Caco-2 (cell line): ENCODE measurements at regions not wholly inside any gene's neighbourhood (a gene's known extent, or its start where the extent isn't known, plus 50 kb on each side); places are given as distances from the start of the nearest gene placed in this dataset.

Experiments
- BruUV-seq: library from RNA; stranded (reverse); fragments of 400-500 nt; replicated peaks from 2 replicates; lab custom pipeline; 2021; lab: Mats Ljungman, UMichigan
- CTCF ChIA-PET: fragments of 300-600 bp; sonication (Branson Sonifier 250); formaldehyde crosslinking; loops from one replicate; lab custom pipeline; 2022; ENCODE audit warnings: antibody characterized with exemption; lab: Charles Lee
- POLR2A ChIA-PET: fragments of 300-600 bp; sonication (Branson Sonifier 250); formaldehyde crosslinking; loops from one replicate; lab custom pipeline; 2022; ENCODE audit warnings: antibody characterized with exemption; lab: Charles Lee
- DNase-seq, 2 experiments: peaks; one replicate each; pipeline versions ENCODE4 v3.0.0 to v3.0.0-alpha.2; 2020 to 2022
- H3K27me3 ChIP-seq: replicated peaks from 2 replicates; pipeline ENCODE4 v1.6.0; 2011; ENCODE audit warnings: low read length; ENCODE audit not compliant: control insufficient read depth, insufficient read depth
- H3K36me3 ChIP-seq: 2 replicates; pipeline ENCODE4 v1.5.1; 2011; ENCODE audit warnings: low read length; ENCODE audit not compliant: control insufficient read depth, insufficient read depth
- H3K4me1 ChIP-seq: fragments of 250-450 bp; sonication (Bioruptor Pico); 2 replicates; pipeline ENCODE4 v1.5.1; 2020; ENCODE audit warnings: mild to moderate bottlenecking
- H3K4me3 ChIP-seq: 2 replicates; pipeline ENCODE4 v1.5.1; 2011; ENCODE audit warnings: low read depth, mild to moderate bottlenecking, control low read depth, low read length
- H3K9me3 ChIP-seq: fragments of 250-450 bp; sonication (Bioruptor Pico); 2 replicates; pipeline ENCODE4 v1.5.1; 2020; ENCODE audit warnings: mild to moderate bottlenecking, moderate library complexity
- H3K27ac Mint-ChIP-seq: one replicate; pipeline ENCODE4 v1.8.0; 2022; ENCODE audit warnings: mixed read lengths; ENCODE audit not compliant: unreplicated experiment
- H3K27me3 Mint-ChIP-seq: one replicate; pipeline ENCODE4 v1.8.0; 2022; ENCODE audit warnings: mixed read lengths; ENCODE audit not compliant: insufficient read depth, unreplicated experiment
- H3K36me3 Mint-ChIP-seq: one replicate; pipeline ENCODE4 v1.8.0; 2022; ENCODE audit warnings: mild to moderate bottlenecking, mixed read lengths; ENCODE audit not compliant: insufficient read depth, unreplicated experiment
- H3K4me1 Mint-ChIP-seq: one replicate; pipeline ENCODE4 v1.8.0; 2022; ENCODE audit warnings: low read depth, mixed read lengths; ENCODE audit not compliant: unreplicated experiment
- H3K4me3 Mint-ChIP-seq: one replicate; pipeline ENCODE4 v1.8.0; 2022; ENCODE audit warnings: mild to moderate bottlenecking, moderate library complexity, mixed read lengths; ENCODE audit not compliant: unreplicated experiment
- H3K9me3 Mint-ChIP-seq: one replicate; pipeline ENCODE4 v1.8.0; 2022; ENCODE audit warnings: mixed read lengths; ENCODE audit not compliant: unreplicated experiment
- intact Hi-C: fragments of 100-400 bp; cut with micrococcal nuclease; formaldehyde crosslinking; loops from one replicate; pipeline ENCODE4 v1.10.0; 2022; ENCODE audit not compliant: unreplicated experiment
- TF ChIP-seq, protein P1 (sequence below), 2 experiments: fragments of 200-600 bp in 1 of 2; IDR thresholded peaks; 1 replicate in 1 of 2; 2 replicates in 1 of 2; pipeline versions ENCODE4 v1.5.1 to v1.8.0; 2011 to 2022; ENCODE audit warnings: antibody characterized with exemption in 1 of 2, control low read depth in 1 of 2, inconsistent platforms in 1 of 2, low read depth in 1 of 2, low read length in 1 of 2, mild to moderate bottlenecking in 1 of 2, moderate library complexity in 1 of 2; ENCODE audit not compliant: insufficient read depth in 1 of 2, severe bottlenecking in 1 of 2, unreplicated experiment in 1 of 2

DNA sequence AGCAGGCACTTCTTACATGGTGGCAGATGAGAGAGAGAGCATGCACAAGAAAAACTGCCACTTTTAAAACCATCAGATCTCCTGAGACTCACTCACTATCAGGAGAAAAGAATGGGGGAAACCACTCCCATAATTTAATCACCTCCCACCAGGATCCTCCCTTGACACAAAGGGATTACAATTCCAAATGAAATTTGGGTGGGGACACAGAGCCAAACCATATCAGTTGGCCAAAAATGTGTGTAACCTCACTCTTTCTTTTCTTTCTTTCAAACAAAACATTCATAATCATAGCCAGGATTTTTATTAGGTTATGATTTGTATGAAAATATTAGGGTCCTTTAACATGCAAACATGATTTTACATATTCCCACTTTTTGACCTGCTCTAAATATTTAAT is 222.1 kb downstream of the PCDH18 start:
- intact Hi-C loops, result no loop called here
- Histone ChIP-seq H3K36me3 (no peaks in the 10 kb centered on the region), H3K27me3 (no peaks in the 10 kb centered on the region), H3K4me1 (no peaks in the 10 kb centered on the region), H3K9me3 (no peaks in the 10 kb centered on the region), H3K4me3 (no peak overlapping the region)
- H3K4me1 Mint-ChIP-seq, result no peaks in the 10 kb centered on the region
- no peak overlapping the region for H3K27ac Mint-ChIP-seq
- TF ChIP-seq, protein P1, sequence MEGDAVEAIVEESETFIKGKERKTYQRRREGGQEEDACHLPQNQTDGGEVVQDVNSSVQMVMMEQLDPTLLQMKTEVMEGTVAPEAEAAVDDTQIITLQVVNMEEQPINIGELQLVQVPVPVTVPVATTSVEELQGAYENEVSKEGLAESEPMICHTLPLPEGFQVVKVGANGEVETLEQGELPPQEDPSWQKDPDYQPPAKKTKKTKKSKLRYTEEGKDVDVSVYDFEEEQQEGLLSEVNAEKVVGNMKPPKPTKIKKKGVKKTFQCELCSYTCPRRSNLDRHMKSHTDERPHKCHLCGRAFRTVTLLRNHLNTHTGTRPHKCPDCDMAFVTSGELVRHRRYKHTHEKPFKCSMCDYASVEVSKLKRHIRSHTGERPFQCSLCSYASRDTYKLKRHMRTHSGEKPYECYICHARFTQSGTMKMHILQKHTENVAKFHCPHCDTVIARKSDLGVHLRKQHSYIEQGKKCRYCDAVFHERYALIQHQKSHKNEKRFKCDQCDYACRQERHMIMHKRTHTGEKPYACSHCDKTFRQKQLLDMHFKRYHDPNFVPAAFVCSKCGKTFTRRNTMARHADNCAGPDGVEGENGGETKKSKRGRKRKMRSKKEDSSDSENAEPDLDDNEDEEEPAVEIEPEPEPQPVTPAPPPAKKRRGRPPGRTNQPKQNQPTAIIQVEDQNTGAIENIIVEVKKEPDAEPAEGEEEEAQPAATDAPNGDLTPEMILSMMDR (IDR thresholded peaks at IDR 0.05; ENCODE audit: insufficient read depth in 1 of 2, low read depth in 1 of 2, low read length in 1 of 2, severe bottlenecking in 1 of 2, unreplicated experiment in 1 of 2), result no peak
- no peak overlapping the region for H3K4me3 Mint-ChIP-seq
- no peaks in the 10 kb centered on the region for H3K9me3 Mint-ChIP-seq
- ChIA-PET CTCF (no interaction called here), POLR2A (no interaction called here)
- no peaks in the 10 kb centered on the region for H3K36me3 Mint-ChIP-seq
- no peak for DNase-seq
- no peaks in the 10 kb centered on the region for H3K27me3 Mint-ChIP-seq
- BruUV-seq, result no TSS peak

DNA sequence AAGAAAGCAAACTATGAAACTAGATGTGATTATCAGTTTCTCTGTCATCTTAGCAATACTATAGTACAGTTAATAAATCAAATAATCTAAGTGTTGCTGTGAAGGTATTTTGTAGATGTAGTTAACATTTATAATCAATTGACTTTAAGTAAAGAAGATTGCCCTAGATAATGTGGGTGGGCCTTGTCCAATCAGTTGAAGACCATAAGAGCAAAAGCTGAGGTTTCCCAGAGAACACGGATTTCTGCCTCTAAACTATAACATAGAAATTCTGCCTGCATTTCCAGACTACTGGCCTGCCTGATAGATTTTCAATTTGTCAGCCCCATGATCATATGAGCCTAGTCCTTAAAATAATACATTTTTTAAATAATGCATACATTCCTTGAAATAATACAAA is 222.9 kb downstream of the PCDH18 start:
- no peaks in the 10 kb centered on the region for H3K36me3 Mint-ChIP-seq
- POLR2A ChIA-PET, result no interaction called here
- H3K27me3 ChIP-seq, result no peaks in the 10 kb centered on the region
- H3K9me3 ChIP-seq, result no peaks in the 10 kb centered on the region
- no peak overlapping the region for H3K4me3 ChIP-seq
- no TSS peak for BruUV-seq
- no peaks in the 10 kb centered on the region for H3K9me3 Mint-ChIP-seq
- no peaks in the 10 kb centered on the region for H3K36me3 ChIP-seq
- DNase-seq, result no peak
- intact Hi-C loops, result no loop called here
- no peak overlapping the region for H3K4me3 Mint-ChIP-seq
- no peaks in the 10 kb centered on the region for H3K4me1 Mint-ChIP-seq
- no peak overlapping the region for H3K27ac Mint-ChIP-seq
- TF ChIP-seq, protein P1 (IDR thresholded peaks at IDR 0.05; ENCODE audit: insufficient read depth in 1 of 2, low read depth in 1 of 2, low read length in 1 of 2, severe bottlenecking in 1 of 2, unreplicated experiment in 1 of 2), result no peak
- CTCF ChIA-PET, result no interaction called here
- no peaks in the 10 kb centered on the region for H3K27me3 Mint-ChIP-seq
- H3K4me1 ChIP-seq, result no peaks in the 10 kb centered on the region

DNA sequence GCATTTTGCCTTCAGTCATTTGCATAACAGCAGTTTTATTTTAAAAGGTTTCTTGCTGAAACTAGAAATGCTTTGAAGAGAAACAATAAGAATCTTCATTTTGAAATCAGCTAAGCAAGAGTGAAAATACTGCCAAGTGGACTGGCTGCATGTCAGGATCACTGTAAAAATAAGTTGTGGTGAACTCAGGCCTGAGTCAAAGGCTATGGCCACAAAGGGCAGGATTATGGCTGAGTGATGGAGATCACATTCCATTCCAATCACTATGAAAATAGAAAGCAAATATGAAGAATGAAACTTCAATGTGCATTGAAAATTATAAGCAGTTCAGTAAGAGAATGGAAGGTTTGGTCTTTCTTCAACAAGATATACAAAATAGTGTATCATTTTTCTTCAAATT is 224.5 kb downstream of the PCDH18 start:
- no peak overlapping the region for H3K27ac Mint-ChIP-seq

More for the DNA sequence above, 224.5 kb downstream of the PCDH18 start:
- Mint-ChIP-seq H3K4me1 (no peaks in the 10 kb centered on the region), H3K4me3 (no peak overlapping the region), H3K27me3 (no peaks in the 10 kb centered on the region), H3K36me3 (no peaks in the 10 kb centered on the region), H3K9me3 (no peaks in the 10 kb centered on the region)
- Histone ChIP-seq H3K4me1 (no peaks in the 10 kb centered on the region), H3K9me3 (no peaks in the 10 kb centered on the region), H3K27me3 (no peaks in the 10 kb centered on the region), H3K4me3 (no peak overlapping the region), H3K36me3 (no peaks in the 10 kb centered on the region)
- TF ChIP-seq, protein P1 (IDR thresholded peaks at IDR 0.05; ENCODE audit: insufficient read depth in 1 of 2, low read depth in 1 of 2, low read length in 1 of 2, severe bottlenecking in 1 of 2, unreplicated experiment in 1 of 2), result no peak
- no peak for DNase-seq
- ChIA-PET POLR2A (no interaction called here), CTCF (no interaction called here)
- intact Hi-C loops, result no loop called here
- no TSS peak for BruUV-seq
